ENCODE measurements at regions not wholly inside any gene's neighbourhood (a gene's known extent, or its start where the extent isn't known, plus 50 kb on each side); places are given as distances from the start of the nearest gene placed in this dataset.

DNA sequence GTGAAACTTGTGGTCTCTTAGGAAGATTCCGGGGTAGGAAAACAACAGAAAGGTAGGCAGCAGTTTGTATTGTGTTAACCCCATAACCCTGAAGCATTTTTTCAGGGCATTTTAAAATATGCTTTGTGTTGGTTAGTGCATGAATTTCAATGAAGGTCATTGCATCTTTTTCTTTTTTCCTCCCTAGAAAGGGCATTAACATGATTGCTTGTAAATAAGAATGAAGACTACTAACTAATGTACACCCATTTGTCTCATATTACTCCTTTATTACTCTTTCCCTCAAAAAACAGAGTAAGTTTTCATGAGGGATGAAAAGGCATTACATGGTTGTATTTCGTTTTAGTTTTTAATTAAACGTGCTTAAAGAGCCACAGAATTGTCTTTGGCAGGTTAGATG, 141.4 kb downstream of the OGFRL1 start:
- TF ChIP-seq, protein P1, sequence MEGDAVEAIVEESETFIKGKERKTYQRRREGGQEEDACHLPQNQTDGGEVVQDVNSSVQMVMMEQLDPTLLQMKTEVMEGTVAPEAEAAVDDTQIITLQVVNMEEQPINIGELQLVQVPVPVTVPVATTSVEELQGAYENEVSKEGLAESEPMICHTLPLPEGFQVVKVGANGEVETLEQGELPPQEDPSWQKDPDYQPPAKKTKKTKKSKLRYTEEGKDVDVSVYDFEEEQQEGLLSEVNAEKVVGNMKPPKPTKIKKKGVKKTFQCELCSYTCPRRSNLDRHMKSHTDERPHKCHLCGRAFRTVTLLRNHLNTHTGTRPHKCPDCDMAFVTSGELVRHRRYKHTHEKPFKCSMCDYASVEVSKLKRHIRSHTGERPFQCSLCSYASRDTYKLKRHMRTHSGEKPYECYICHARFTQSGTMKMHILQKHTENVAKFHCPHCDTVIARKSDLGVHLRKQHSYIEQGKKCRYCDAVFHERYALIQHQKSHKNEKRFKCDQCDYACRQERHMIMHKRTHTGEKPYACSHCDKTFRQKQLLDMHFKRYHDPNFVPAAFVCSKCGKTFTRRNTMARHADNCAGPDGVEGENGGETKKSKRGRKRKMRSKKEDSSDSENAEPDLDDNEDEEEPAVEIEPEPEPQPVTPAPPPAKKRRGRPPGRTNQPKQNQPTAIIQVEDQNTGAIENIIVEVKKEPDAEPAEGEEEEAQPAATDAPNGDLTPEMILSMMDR (IDR thresholded peaks at IDR 0.05), result no peak
- TF ChIP-seq EZH2 (IDR thresholded peaks at IDR 0.05; ENCODE audit: borderline replicate concordance, insufficient read depth, low read depth, low read length, poor library complexity, severe bottlenecking), result no peak
